Thoracic aorta (tissue), 2 donors: ENCODE measurements at regions not wholly inside any gene's neighbourhood (a gene's known extent, or its start where the extent isn't known, plus 50 kb on each side); places are given as distances from the start of the nearest gene placed in this dataset.

Experiments used
- ATAC-seq: fragments of 150-250 bp; one replicate; pipeline ENCODE4 v1.8.0; 2017; ENCODE audit warnings: low read depth; ENCODE audit not compliant: insufficient number of reproducible peaks, low FRiP score
- DNase-seq: peaks from one replicate; pipeline ENCODE4 v3.0.0-alpha.2; 2020; ENCODE audit warnings: low spot score
- H3K27ac ChIP-seq, 2 donors: fragments of 200-600 bp; sonication (generic); 1 replicate in 1 of 2; 2 replicates in 1 of 2; pipeline ENCODE4 v1.5.1; 2016; ENCODE audit warnings: mild to moderate bottlenecking in 2 of 2, moderate library complexity in 2 of 2
- H3K27me3 ChIP-seq: fragments of 200-600 bp; sonication (generic); replicated peaks from 2 replicates; pipeline ENCODE4 v1.6.0; 2016; ENCODE audit warnings: mild to moderate bottlenecking; ENCODE audit not compliant: insufficient read depth
- H3K36me3 ChIP-seq: fragments of 200-600 bp; sonication (generic); one replicate; pipeline ENCODE4 v1.5.1; 2016
- H3K4me1 ChIP-seq, 2 donors: fragments of 200-600 bp; sonication (generic); 1 replicate in 1 of 2; 2 replicates in 1 of 2; pipeline versions ENCODE4 v1.5.1 to v1.6.0; 2016; ENCODE audit warnings: low read depth in 2 of 2, mild to moderate bottlenecking in 1 of 2; ENCODE audit not compliant: control insufficient read depth in 1 of 2
- H3K4me3 ChIP-seq: fragments of 200-600 bp; sonication (generic); 2 replicates; pipeline ENCODE4 v1.5.1; 2016; ENCODE audit warnings: mild to moderate bottlenecking
- H3K9me3 ChIP-seq: fragments of 200-600 bp; sonication (generic); 2 replicates; pipeline ENCODE4 v1.5.1; 2016
- TF ChIP-seq, protein P1 (sequence below): fragments of 200-600 bp; sonication (generic); IDR thresholded peaks from one replicate; pipeline ENCODE4 v1.5.1; 2019; ENCODE audit warnings: antibody characterized with exemption

DNA sequence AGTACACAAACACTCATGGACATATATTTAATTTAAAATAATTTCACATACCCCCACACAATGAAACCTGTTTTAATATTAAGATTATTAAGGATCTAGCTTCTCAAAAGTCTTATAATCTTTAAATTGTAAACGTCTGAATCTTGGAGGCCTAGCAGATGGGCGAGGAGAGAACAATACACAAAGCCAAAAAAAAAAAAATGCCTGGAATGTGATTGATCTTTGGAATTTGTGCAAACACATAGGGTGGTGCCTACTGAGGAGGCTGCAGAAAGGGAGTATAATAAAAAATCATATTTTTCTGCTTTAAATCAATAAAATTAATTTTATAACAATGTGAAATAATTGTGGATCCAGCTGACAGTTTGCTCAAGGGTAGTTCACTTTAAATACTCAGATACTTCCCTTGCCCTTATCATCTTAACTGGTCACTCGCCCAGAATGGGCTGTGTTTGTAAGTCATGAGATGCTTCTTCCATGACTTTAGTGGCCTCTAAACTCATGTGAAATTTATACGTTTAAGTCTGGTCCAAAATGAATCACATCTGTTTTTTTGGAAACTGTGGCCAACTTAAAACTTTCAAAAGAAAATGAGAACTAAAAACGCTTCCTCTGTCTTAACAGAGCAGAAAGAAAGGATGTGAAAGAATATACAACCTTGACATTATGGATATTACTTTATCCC is 802.8 kb upstream of the CXADR start:
- no peaks in the 10 kb centered on the region for H3K4me1 ChIP-seq
- no peak overlapping the region for H3K4me3 ChIP-seq
- no peak overlapping the region for H3K27ac ChIP-seq
- no peak for ATAC-seq
- no peaks in the 10 kb centered on the region for H3K27me3 ChIP-seq
- TF ChIP-seq, protein P1, sequence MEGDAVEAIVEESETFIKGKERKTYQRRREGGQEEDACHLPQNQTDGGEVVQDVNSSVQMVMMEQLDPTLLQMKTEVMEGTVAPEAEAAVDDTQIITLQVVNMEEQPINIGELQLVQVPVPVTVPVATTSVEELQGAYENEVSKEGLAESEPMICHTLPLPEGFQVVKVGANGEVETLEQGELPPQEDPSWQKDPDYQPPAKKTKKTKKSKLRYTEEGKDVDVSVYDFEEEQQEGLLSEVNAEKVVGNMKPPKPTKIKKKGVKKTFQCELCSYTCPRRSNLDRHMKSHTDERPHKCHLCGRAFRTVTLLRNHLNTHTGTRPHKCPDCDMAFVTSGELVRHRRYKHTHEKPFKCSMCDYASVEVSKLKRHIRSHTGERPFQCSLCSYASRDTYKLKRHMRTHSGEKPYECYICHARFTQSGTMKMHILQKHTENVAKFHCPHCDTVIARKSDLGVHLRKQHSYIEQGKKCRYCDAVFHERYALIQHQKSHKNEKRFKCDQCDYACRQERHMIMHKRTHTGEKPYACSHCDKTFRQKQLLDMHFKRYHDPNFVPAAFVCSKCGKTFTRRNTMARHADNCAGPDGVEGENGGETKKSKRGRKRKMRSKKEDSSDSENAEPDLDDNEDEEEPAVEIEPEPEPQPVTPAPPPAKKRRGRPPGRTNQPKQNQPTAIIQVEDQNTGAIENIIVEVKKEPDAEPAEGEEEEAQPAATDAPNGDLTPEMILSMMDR: no peak
- DNase-seq: no peak
- H3K36me3 ChIP-seq: no peaks in the 10 kb centered on the region
- no peaks in the 10 kb centered on the region for H3K9me3 ChIP-seq

DNA sequence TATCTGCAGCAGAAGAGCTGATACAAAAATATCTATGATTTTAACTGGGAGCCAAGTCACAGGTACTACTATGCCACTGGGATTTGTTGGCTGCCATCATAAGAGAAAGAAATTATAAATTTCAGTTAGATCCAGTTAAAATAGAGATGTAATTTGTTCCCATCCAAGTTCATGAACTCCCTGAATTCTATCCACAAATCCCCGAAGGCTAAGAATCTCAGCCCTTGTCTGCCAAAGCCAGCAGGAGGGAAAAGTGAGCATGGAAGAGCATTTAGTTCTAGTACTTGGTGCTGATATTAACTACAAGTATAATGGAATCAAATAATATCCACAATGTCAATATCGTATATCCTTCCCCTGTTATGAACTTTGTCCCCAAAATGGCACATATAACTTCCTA is 801.1 kb upstream of the CXADR start:
- H3K27ac ChIP-seq: no peak overlapping the region
- no peaks in the 10 kb centered on the region for H3K9me3 ChIP-seq
- ATAC-seq (no peak), DNase-seq (no peak)
- H3K4me1 ChIP-seq: no peaks in the 10 kb centered on the region
- no peak overlapping the region for H3K4me3 ChIP-seq
- TF ChIP-seq, protein P1: no peak
- no peaks in the 10 kb centered on the region for H3K27me3 ChIP-seq
- H3K36me3 ChIP-seq: no peaks in the 10 kb centered on the region

DNA sequence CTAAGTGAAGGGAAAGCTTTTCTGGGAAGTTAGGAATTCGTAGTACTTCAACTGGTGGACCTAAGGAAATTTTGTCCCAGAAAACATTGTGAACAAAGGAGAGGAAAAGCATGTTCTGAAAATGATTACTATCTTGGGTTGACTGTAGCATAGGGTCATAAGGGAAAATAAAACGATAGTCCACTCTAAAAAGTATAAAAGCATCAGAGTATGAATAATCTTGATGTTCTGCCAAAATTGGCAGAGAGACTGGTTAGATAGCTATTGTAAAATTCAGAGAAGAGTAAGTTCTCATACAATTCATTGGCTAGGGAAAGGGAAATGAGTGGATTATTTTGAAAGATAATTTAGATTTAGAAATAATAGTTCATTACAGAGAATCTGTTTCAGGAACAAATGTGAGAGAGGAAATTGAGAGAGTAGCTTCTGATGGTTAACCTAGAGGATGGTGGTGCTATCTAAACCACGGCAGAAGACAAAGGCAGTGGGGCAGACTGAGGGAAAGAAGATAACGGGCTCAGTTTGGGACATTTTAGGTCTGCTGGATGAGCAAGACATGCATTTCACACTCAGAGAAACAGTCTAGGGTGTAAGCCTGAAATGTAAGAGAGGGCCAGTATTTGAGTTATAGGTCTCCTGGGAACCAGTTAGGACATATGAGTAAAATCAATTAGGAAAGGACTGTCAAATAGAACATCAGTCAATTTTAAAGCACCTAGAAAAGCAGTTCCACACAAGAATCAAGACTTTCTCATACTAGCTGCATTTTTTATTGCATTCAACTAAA is 799.3 kb upstream of the CXADR start:
- Histone ChIP-seq H3K27me3 (no peaks in the 10 kb centered on the region), H3K4me3 (no peak overlapping the region), H3K27ac (no peak overlapping the region), H3K9me3 (no peaks in the 10 kb centered on the region), H3K36me3 (no peaks in the 10 kb centered on the region), H3K4me1 (no peaks in the 10 kb centered on the region)
- ATAC-seq (no peak), DNase-seq (no peak)
- TF ChIP-seq, protein P1: no peak

DNA sequence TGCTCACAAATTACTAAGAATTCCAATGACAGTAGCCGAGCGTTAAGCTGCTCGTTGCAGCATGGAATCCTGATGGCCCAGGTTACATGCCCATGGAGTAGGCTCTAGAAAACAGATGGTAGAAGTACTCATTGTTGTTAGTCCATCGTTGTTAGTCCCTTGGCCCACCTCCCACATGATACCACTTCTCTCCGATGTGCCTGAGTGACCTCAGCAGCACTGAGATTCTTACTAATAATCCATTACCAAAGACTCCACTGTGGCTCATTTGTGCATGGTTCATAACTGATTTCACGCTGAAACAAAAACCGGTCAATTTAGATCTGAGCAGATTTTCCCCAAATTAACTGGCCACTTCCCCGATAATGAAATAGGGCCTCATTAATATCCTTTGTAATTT is 772.3 kb upstream of the CXADR start:
- ATAC-seq: no peak
- Histone ChIP-seq H3K27ac (no peak overlapping the region), H3K9me3 (no peaks in the 10 kb centered on the region), H3K4me1 (peaks cover 0 to 6% of the 10 kb centered on the region in 2 donors), H3K27me3 (no peaks in the 10 kb centered on the region), H3K4me3 (no peak overlapping the region), H3K36me3 (no peaks in the 10 kb centered on the region)
- no peak for DNase-seq
- TF ChIP-seq, protein P1: no peak

DNA sequence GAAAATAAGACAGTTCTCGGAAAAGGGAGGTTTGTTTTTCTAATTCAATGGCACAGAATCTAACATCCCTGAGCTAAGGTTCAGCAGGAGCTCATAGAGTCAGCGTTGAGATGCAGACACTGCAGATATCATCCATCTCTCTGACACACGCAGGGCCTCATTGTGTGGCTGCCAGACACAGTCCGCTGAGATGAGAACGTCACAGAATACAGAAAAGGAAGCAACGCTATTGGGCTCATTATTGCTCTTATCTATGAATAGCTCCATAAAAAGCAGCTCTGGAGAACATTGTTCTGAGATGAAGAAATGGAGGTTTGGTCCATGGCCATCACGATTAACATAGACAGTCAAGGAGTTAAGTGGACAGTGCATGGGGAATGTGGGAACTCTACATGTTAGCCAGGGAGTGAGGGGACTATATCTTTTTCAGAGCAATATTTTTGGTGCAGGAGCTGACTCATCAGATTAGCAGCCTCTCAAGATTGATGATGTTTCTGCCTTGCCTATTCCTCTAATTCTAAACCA is 771.6 kb upstream of the CXADR start:
- TF ChIP-seq, protein P1: no peak
- ATAC-seq (no peak), DNase-seq (no peak)
- Histone ChIP-seq H3K36me3 (no peaks in the 10 kb centered on the region), H3K27ac (no peak overlapping the region), H3K4me1 (peaks cover 0 to 6% of the 10 kb centered on the region in 2 donors), H3K4me3 (no peak overlapping the region), H3K27me3 (no peaks in the 10 kb centered on the region), H3K9me3 (no peaks in the 10 kb centered on the region)
